GM19452 (cell line): ENCODE measurements at regions not wholly inside any gene's neighbourhood (a gene's known extent, or its start where the extent isn't known, plus 50 kb on each side); places are given as distances from the start of the nearest gene placed in this dataset.

Experiments used
- ATAC-seq: cut with Tn5 transposase; IDR thresholded peaks from one replicate; pipeline ENCODE4 v1.9.1; 2021; ENCODE audit not compliant: unreplicated experiment

DNA sequence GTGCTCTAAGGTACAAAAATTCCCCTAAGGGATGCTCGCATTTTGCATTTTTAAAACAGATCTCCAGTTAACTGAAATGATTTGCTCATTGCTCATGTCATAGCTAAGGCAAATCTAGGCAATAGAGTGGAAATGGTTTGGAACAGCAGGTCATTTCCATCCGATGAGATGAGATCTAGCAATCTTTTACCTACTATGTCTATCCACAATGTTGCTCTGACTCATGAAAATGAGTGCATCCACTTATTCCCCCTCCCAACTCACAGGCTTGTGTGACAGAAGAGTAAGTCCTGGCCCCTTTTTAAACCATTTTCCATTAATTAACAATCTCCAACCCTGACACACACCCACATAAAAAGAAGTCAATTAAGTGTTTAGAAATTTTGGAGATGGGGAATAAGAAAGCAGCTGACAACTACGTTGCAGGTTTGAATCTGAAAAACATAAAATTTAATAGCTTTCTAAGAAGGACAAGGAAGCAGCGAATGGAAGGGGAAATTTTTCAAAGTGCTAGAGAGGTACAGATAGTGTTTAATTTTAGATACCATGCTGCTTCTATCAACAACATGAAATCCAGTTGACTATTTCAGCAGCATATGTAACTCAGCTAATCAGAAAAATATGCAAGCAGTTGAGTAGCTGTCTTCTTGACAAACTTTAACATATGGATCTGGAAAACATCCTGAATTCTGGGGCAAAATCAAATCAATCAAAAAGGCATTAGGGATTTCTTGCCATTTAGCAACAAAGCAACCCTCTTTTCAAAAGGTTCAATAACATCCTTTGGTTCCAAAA lies 112.0 kb downstream of the TMCO5A start:
- ATAC-seq = no peak

GRCh38 chr15:38048001-38048455 lies 113.6 kb downstream of the TMCO5A start:
- peak; percentile 82 for ATAC-seq

GRCh38 chr15:38049891-38050290 lies 115.5 kb downstream of the TMCO5A start:
- no peak for ATAC-seq

DNA sequence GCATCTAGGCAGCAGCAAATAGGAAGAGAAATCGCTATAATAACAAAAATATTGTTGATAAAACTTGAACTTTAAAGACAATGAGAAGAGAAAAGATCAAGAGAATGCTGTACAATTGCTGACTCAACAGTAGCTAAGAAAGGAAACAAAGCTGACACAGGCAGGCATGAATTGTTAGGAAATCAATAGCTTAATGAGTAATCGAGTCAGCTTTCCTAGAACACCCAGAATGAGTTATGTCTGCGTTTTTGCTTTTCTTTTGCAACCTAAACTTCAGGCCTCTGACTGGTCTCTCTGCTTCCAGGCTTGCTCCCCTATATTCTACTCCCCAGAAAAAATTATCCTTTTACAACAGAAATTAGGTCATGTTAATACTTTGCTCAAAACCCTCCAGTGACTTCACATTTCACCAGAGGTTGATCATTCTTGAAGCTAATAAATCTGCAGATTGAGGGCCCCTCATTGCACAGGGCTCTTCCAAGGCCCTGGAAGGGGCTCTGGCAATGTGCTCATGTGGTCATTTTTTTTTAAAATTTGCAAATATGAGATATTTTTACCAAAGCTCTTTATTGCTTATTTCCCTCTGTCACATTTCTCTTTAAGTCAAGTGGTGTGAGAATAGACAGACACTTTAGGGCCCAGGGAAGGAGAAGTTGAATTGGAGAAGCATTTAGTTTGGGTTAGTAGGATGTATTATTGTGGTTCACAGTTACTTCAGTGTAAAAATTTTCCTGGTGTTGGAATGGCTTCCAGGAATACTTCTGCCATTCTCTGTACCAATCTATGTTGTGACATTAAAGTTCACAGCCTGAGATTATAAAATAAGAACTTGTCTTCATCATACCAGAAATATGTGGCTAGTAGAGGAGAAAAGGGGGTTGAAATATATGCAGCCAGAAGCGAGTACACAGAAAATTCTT lies 116.3 kb downstream of the TMCO5A start:
- ATAC-seq = no peak

DNA sequence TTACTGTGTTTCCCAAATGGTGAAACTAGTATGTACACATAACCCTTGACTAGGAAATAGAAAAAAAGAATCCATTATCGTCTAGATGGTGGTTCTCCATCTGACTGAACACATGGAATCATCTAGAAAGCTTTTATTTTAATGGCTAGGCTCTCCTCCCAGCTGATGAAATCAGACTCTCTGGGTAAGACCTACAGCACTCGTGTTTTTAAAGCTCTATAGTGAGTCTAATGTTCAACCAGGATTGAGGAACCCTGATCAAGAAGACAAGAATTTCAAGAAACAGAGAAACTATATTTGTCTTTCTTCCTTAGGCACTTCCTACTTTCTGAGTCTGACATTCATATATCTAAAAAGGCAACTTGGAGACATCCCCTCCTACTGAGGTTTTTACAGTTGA lies 118.8 kb downstream of the TMCO5A start:
- no peak for ATAC-seq

GRCh38 chr15:38053776-38054175 lies 119.3 kb downstream of the TMCO5A start:
- ATAC-seq = no peak

- ATAC-seq = no peak
Measured at GRCh38 chr15:38054488-38054887, 120.0 kb downstream of the TMCO5A start.

DNA sequence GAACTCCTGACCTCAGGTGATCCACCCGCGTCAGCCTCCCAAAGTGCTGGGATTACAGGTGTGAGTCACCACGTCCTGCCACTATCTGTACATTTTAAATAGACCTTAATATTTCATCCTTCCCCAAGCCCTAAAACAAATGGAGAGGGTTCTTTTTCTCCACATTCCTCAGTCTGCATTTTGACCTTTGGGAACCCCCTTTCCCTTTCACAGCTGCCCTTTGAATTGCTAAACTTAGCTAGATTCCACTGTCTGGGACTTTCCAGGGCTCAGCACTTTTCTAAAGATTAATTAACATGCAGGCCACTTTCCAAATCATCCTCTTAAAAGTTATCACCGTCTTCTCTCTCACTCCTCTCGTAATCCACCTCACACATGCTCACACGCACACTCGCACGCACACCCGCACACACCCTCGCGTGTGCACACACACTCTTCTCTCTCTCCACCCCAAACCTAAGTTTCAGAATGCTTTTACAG lies 124.2 kb downstream of the TMCO5A start:
- no peak for ATAC-seq

- ATAC-seq = no peak
Measured at GRCh38 chr15:38059665-38060064, 125.2 kb downstream of the TMCO5A start.

GRCh38 chr15:38061856-38062649 lies 127.6 kb downstream of the TMCO5A start:
- ATAC-seq = no peak

DNA sequence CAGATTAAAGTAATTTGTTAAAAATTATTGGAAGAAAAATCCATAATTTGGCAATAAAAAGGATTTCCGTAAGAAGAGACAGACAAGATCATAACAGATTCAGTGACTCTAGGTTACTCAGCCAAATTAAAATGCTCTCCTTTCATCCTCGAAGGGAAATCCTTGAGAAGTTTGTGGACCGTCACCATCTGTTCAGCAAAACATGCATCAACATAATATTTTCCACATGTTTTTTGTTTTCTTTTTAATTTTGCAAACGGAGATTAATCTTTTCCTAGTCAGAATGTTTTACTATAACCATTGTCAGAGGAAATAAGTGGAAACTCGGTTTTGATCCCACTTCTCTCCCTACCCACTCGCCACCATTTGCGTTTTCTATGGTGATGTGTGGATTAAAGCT lies 128.3 kb downstream of the TMCO5A start:
- ATAC-seq = no peak

DNA sequence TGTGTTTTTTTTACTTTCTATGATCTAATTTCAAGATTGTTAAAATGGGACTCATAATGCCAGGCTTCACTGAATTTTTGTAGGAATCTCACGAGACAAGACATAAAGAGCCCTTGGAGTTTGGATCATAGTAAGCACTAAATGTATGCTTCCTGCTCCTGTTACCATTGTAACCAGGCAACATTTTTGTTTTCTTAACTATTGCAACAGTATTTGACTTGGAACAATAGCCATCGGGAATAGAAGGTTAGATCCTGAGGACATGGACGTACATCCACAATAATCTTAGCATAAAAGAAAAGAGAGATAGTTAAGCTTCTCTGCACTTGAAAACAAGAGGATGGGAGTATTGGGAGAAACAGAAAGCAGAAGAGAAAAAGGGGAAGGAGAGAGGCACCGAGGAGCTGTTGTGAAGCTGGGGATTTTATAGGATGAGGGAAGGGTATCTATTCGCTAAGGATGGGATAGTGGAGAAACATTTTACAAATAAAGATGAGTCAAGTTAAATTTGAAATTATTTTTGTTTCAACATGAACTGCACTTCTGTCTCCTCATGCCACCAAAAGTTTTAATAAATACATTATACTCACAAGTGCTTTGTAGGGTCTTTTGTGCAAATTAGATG lies 131.4 kb downstream of the TMCO5A start:
- ATAC-seq = no peak

GRCh38 chr15:38066612-38067011 lies 132.2 kb downstream of the TMCO5A start:
- no peak for ATAC-seq

GRCh38 chr15:38068626-38069391 lies 134.4 kb downstream of the TMCO5A start:
- ATAC-seq = peak; percentile 80

- no peak for ATAC-seq
Measured at GRCh38 chr15:38069511-38070011, 135.1 kb downstream of the TMCO5A start.

DNA sequence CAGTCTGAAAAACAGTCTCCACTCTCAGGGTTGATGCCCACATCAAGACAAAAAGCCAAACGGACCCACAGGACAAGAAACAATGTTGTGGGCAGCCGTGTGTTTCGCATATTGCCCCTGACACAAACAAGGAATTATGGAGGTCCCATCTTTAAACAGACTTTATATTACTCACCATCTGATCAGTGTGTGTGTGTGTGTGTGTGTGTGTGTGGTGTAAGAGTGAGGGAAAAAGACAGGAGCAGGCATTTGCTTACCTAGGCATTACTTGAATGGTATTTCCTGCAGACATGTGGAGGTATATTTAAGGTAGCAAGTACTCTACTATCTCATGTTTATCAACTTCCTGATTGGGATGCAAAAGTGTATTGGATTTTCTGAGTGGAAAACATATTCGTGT lies 136.3 kb downstream of the TMCO5A start:
- ATAC-seq = no peak

DNA sequence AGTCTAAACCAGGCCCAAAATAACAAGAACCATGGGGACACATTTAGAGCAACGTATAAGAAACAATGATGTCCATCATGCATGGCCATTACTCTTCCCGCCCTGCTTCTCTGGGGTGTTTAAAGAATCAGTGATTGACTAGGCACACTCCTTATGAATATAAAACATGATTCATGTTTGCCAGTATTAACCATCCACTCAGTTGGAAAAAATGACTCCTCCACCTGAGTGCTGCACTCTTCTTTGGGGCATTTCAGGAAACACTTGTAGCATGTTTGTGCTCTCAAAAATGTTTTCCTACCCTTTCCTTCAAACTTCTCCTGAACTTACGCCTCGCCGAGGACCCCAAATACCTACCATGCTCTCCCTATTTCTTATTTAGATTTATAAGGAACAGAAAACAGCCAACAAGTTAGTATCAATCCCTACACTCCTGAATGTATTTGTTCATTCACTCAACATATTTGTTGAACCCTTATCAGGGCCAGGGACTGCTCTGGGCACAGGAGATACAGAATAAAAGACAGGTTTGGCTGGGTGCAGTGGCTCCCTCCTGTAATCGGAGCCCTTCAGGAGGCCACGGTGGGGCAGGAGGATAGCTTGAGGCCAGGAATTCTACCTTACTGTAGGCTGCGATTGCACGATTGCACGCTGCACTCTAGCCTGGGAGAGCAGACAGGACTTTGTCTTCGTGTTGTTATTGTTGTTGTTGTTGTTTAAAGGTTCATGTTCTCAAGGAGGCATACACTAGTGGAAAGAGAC lies 137.0 kb downstream of the TMCO5A start:
- no peak for ATAC-seq

DNA sequence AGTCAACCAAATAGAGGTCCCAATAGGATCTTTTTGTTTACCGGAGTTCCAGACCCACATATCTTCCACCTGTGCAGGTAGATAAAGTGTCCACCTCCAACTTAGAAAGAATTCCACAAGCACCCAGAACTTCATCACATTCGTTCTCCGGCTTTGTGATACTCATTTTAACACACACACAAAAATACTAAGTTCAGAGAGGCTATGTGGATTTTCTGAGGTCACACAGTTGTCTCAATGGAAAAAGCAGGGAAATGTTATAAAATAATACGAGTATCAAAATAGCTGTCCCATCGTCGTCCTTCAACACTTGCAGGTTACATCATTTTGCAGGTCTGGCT lies 137.5 kb downstream of the TMCO5A start:
- no peak for ATAC-seq
